ENCODE measurements at regions not wholly inside any gene's neighbourhood (a gene's known extent, or its start where the extent isn't known, plus 50 kb on each side); places are given as distances from the start of the nearest gene placed in this dataset.

DNA sequence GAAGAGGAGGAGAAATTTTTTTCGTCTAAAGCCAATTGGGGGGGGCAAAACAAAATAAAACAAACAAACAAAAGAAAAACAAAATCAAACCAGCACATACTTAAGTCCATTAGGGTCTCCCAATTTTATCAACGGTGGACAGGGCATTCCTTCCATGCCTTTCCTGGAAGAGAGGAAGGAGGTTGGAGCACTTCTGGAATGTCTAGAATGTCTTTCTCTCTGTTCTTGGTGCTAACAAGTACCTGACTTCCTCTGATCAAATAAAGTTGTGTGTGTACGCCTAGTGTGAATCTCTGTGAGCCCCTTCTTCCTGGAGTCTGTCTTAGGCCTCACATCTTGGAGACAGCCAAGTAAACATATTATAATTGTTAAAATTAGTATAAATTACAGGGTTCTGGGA lies 399.0 kb upstream of the LRRTM1 start:
- TF ChIP-seq EZH2 (IDR thresholded peaks at IDR 0.05; ENCODE audit: insufficient read depth, poor library complexity, severe bottlenecking) (no peak), EZH2phosphoT487 (IDR thresholded peaks at IDR 0.05; ENCODE audit: insufficient read depth, low read depth) (no peak)

Measured in GM23248 (cell line).